Peyer's patch (tissue), 4 donors: ENCODE measurements at regions not wholly inside any gene's neighbourhood (a gene's known extent, or its start where the extent isn't known, plus 50 kb on each side); places are given as distances from the start of the nearest gene placed in this dataset.

Experiments used
- DNase-seq, 3 donors: peaks; one replicate each; pipeline ENCODE4 v3.0.0-alpha.2; 2017 to 2019
- H3K27ac ChIP-seq, 4 donors: fragments of 200-600 bp; sonication (generic); one replicate each; pipeline ENCODE4 v1.5.1; 2016 to 2019
- H3K27me3 ChIP-seq, 2 donors: fragments of 200-600 bp; sonication (generic); one replicate each; pipeline ENCODE4 v1.5.1; 2019
- H3K36me3 ChIP-seq, 3 donors: fragments of 200-600 bp; sonication (generic); one replicate each; pipeline ENCODE4 v1.5.1; 2016 to 2019
- H3K4me1 ChIP-seq, 4 donors: fragments of 200-600 bp; sonication (generic); one replicate each; pipeline ENCODE4 v1.5.1; 2016 to 2019
- H3K4me3 ChIP-seq, 4 donors: fragments of 200-600 bp; sonication (generic); 1 replicate in 3 of 4; 2 replicates in 1 of 4; pipeline ENCODE4 v1.5.1; 2016 to 2019; ENCODE audit warnings: mild to moderate bottlenecking in 1 of 4
- H3K9me3 ChIP-seq, 4 donors: fragments of 200-600 bp; sonication (generic); one replicate each; pipeline ENCODE4 v1.5.1; 2016 to 2019; ENCODE audit warnings: mild to moderate bottlenecking in 1 of 4
- CTCF ChIP-seq, 6 experiments: fragments of 450-650 bp in 4 of 6; fragments of 200-600 bp in 2 of 6; sonication (generic) in 1 of 6; IDR thresholded peaks; one replicate each; pipeline ENCODE4 v1.5.1; 2017 to 2019; ENCODE audit warnings: antibody characterized with exemption in 6 of 6, mild to moderate bottlenecking in 3 of 6, moderate library complexity in 1 of 6
- POLR2A ChIP-seq, 2 donors: fragments of 450-650 bp; IDR thresholded peaks; one replicate each; pipeline ENCODE4 v1.5.1; 2017; ENCODE audit warnings: antibody characterized with exemption in 2 of 2, mild to moderate bottlenecking in 2 of 2, moderate library complexity in 2 of 2

- H3K4me3 ChIP-seq: no peak overlapping the region
- H3K9me3 ChIP-seq: no peaks in the 10 kb centered on the region
- H3K27me3 ChIP-seq: no peaks in the 10 kb centered on the region
- no peaks in the 10 kb centered on the region for H3K4me1 ChIP-seq
- DNase-seq: no peak
- no peaks in the 10 kb centered on the region for H3K36me3 ChIP-seq
- TF ChIP-seq CTCF (IDR thresholded peaks at IDR 0.05): no peak
- no peak for TF ChIP-seq POLR2A (IDR thresholded peaks at IDR 0.05)
- H3K27ac ChIP-seq: no peak overlapping the region
These were observed 145.5 kb downstream of the C16orf95 start for GRCh38 chr16:87171723-87172122.

- H3K36me3 ChIP-seq: no peaks in the 10 kb centered on the region
- H3K4me3 ChIP-seq: no peak overlapping the region
These were observed 144.6 kb downstream of the C16orf95 start for GRCh38 chr16:87172632-87173031.

GRCh38 chr16:87173294-87173893, 143.8 kb downstream of the C16orf95 start:
- H3K27me3 ChIP-seq: no peaks in the 10 kb centered on the region
- H3K4me3 ChIP-seq: no peak overlapping the region
- no peaks in the 10 kb centered on the region for H3K36me3 ChIP-seq
- no peak for TF ChIP-seq POLR2A (IDR thresholded peaks at IDR 0.05)
- no peak for TF ChIP-seq CTCF (IDR thresholded peaks at IDR 0.05)
- DNase-seq: no peak
- no peak overlapping the region for H3K27ac ChIP-seq
- H3K4me1 ChIP-seq: no peaks in the 10 kb centered on the region
- H3K9me3 ChIP-seq: no peaks in the 10 kb centered on the region

More at GRCh38 chr16:87172632-87173031, 144.6 kb downstream of the C16orf95 start:
- H3K27ac ChIP-seq: no peak overlapping the region
- TF ChIP-seq POLR2A (IDR thresholded peaks at IDR 0.05) (no peak), CTCF (IDR thresholded peaks at IDR 0.05) (no peak)
- H3K4me1 ChIP-seq: no peaks in the 10 kb centered on the region
- H3K27me3 ChIP-seq: no peaks in the 10 kb centered on the region
- no peak for DNase-seq
- no peaks in the 10 kb centered on the region for H3K9me3 ChIP-seq

- DNase-seq: no peak
- Histone ChIP-seq H3K36me3 (no peaks in the 10 kb centered on the region), H3K9me3 (no peaks in the 10 kb centered on the region), H3K4me3 (no peak overlapping the region), H3K27me3 (no peaks in the 10 kb centered on the region), H3K27ac (no peak overlapping the region), H3K4me1 (no peaks in the 10 kb centered on the region)
- TF ChIP-seq CTCF (IDR thresholded peaks at IDR 0.05) (no peak), POLR2A (IDR thresholded peaks at IDR 0.05) (no peak)
These were observed 143.1 kb downstream of the C16orf95 start for GRCh38 chr16:87174061-87174460.

- Histone ChIP-seq H3K9me3 (no peaks in the 10 kb centered on the region), H3K27me3 (no peaks in the 10 kb centered on the region), H3K4me1 (no peaks in the 10 kb centered on the region), H3K4me3 (no peak overlapping the region), H3K27ac (no peak overlapping the region), H3K36me3 (no peaks in the 10 kb centered on the region)
- no peak for DNase-seq
- TF ChIP-seq CTCF (IDR thresholded peaks at IDR 0.05) (no peak), POLR2A (IDR thresholded peaks at IDR 0.05) (no peak)
These were observed 140.5 kb downstream of the C16orf95 start for GRCh38 chr16:87176735-87177134.

- no peaks in the 10 kb centered on the region for H3K4me1 ChIP-seq
- TF ChIP-seq CTCF (IDR thresholded peaks at IDR 0.05): no peak
- no peak for TF ChIP-seq POLR2A (IDR thresholded peaks at IDR 0.05)
- H3K4me3 ChIP-seq: no peak overlapping the region
- no peaks in the 10 kb centered on the region for H3K36me3 ChIP-seq
- no peaks in the 10 kb centered on the region for H3K27me3 ChIP-seq
- no peak for DNase-seq
- no peaks in the 10 kb centered on the region for H3K9me3 ChIP-seq
- H3K27ac ChIP-seq: no peak overlapping the region
These were observed 139.5 kb downstream of the C16orf95 start for GRCh38 chr16:87177673-87178072.
